Stimulated activated CD4-positive, alpha-beta T cell treated with anti-CD3 and anti-CD28 coated beads, Interleukin-15, amount 100 ng/mL, for 24 hours (primary cell): ENCODE measurements at regions not wholly inside any gene's neighbourhood (a gene's known extent, or its start where the extent isn't known, plus 50 kb on each side); places are given as distances from the start of the nearest gene placed in this dataset.

Source experiments
- DNase-seq: peaks from one replicate; pipeline ENCODE4 v3.0.0-alpha.2; 2020

DNA sequence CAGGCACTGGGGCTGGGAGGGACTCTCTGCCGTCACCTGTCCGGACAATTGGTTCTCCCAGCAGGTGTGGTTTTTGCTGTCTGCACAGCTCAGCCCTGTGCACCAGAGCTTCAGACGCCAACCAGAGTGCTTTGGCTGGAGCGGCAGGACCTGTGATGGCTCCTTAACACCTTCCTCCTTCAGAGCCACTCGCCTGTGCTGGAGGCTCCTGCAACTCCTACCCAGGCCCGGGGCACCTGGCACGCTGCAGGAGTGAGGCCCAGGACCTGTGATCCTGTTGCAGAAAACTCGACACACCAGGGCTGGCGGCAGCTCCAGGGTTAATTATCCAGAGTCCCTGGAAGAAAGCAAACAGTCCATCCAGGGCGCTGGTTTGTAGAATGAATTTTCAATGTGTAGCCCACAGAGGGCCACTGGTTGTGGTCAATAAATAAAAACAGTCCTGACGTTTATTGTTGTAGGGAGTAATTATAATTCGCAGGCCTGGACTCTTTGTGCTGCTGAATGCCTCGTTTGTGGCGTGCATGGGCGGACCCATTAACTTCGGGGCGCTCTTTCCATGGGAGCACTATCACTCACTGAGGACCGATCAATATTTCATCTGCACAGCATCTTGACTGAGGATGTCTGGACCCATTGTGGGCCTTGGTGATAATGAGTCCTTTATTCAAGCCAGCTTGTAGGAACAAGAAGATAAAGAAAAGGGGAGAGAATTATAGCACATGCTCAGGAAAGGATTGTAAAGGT, 339.7 kb upstream of the IRX4 start:
- DNase-seq, result no peak

DNA sequence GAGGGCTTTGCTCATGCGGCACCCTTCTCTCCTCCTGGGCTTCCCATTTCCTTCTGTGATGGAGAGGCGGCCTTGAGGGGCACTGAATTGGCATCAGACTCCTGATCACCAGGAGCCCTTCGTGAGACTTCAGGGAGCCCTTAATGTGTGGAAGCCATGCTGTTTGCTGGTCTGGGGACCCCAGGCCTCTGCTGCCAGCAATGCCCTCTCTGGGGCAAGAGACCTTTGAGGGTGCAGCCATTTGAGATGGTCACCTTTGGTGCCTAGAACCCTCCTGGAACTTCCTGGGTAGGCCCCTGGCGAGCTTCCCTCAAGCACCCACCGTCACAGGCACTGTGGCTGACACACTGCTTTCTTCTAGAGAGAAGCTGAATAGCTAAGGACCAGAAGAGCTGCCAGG, 338.7 kb upstream of the IRX4 start:
- no peak for DNase-seq

DNA sequence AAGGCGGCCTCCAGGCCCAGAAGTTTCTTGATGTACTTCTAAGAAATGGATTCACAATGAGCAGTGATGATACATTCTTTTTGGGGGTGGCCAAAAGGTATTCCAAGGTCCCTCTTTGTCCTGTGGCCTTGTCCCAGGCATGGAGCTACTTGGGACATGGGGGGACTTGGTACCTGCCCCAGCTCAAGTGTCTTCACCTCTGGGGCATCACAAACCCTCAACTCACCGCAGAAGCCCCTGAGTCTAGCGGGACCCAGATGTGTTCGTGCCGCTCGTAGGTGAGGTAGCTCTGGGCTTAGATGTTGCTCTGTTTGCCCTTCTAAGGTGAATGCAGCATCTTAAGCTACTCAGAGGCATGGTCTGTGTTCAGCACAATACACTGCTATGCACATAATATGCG, 338.0 kb upstream of the IRX4 start:
- DNase-seq, result no peak

DNA sequence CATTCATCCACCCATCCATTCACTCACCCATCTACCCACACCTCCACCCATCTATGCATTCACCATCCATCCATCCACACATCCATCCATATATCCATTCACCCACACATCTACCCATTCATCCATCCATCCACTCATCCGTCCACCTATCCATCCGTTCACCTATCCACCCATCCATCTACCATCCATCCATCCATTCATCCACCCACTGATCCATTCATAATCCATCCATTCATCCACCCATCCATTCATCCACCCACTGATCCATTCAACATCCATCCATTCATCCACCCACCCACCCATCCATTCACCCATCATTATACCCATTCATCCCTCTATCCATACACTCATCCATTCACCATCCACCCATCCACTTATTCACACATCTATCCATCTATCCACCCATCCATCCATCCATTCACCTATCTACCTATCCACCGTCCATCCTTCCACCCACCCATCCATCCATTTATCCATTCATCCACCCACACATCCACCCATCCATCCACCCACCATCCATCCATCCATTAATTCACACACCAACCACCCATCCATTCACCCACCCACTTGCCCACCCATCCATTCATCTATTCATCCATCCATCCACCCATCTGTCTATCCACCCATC, 336.5 kb upstream of the IRX4 start:
- no peak for DNase-seq

DNA sequence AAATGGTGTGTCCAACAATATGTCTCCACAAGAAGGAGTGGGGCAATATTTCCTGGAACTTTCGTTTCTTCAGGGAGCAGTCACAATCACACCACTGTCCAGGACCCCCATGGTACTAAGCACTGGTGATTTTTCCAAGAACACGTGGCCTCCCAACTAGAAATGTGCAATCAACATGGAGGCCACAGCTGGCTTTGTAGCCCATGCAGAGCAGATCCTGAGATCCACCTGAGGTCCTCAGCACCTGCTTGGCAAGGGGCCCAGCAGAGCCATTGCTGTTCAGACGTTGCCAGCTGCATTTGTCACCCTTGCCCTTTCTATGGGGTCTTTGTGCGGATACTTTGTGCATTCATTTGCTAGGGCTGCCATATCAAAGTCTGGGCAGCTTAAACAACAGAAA, 334.5 kb upstream of the IRX4 start:
- no peak for DNase-seq

DNA sequence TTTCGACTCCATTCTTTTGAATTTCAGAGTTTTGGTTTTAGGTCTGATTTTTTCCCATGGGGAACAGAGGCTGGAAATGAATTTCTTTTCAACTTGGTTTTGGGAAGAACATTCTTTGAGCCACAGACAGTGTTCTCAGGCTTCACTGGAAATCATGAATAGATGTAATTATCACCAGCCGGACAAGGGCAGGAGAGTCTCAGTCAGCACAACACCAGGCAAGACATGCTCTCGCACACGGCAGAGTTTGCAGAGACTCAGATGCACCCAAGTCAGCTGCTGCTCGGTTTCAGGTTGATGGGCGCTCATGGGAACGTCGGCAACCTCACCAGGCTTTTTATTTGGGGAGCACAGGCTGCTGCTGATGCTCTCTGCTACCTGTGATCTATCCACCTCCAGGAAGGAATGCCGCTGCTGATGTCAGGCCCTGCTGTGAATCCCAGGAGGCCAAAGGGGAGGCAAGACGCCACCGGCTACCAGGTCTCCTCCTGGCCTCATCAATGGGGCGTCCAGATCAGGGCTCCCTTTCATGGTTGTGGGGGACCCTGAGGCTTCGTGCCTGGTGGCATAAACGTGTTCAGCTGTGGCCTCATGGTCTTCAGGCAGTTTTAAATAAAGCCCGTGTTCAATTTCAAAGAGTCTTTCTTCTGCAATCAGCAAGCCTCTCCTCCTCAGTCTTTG, 332.3 kb upstream of the IRX4 start:
- DNase-seq, result no peak

DNA sequence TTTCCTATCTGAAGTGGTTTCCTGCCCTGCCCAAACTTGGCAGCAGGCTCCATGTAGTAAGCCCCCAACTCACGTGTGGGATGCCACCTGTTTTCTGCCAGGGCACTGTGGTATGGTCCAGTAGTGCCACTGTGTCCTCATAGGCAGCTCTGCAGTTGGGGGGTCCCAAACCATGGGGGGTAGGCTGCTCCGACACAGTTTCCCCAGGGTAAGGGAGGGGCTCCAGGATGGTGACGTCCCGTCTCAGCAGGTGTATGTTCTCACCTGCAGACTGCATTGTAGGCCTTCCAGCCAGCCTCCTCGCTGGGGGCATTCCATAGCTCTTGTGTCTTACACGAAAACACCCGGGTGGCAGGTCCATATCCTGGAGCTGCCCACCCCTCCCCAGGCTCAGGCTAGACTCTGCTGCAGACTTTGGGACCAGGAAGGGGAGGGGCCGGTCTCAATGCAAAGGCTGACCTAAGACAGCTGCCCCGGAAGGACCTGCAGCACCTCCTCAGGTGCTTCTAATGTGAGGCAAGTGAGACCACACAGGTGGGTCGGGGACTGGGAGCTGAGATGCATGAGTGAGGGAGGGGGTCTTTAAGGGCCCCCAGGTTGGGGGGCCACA, 330.5 kb upstream of the IRX4 start:
- no peak for DNase-seq

DNA sequence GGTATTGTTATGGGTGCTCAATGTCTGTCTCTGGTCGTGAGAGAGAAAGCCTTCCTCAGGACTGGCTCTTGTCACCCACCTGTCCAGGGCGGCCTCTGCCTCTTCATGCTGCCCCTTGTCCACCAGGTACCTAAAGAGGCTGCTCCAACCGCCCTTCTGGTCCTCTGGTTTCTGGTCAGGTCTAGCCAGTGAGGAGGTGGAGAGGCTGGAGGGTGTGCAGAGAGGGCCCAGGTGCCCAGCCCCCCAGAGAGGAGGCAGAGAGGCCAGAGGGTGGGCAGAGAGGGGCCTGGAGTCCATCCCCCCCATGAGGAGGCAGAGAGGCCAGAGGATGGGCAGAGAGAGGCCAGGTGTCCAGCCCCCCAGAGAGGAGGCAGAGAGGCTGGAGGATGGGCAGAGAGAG, 329.8 kb upstream of the IRX4 start:
- DNase-seq, result no peak

DNA sequence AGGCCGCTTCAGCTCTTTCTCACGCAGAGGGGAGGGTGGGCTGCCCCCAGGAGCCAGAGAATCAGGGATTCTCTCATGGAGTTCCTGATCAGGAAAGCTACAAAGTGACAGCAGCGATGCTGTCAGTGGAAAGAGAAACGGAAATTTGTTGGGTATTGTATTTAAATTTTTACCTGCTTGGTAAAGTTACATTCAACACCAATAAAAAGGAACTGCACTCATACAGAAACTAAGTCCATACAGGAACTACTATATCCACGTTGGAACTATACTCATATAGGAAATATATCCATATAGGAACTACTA, 325.5 kb upstream of the IRX4 start:
- no peak for DNase-seq

DNA sequence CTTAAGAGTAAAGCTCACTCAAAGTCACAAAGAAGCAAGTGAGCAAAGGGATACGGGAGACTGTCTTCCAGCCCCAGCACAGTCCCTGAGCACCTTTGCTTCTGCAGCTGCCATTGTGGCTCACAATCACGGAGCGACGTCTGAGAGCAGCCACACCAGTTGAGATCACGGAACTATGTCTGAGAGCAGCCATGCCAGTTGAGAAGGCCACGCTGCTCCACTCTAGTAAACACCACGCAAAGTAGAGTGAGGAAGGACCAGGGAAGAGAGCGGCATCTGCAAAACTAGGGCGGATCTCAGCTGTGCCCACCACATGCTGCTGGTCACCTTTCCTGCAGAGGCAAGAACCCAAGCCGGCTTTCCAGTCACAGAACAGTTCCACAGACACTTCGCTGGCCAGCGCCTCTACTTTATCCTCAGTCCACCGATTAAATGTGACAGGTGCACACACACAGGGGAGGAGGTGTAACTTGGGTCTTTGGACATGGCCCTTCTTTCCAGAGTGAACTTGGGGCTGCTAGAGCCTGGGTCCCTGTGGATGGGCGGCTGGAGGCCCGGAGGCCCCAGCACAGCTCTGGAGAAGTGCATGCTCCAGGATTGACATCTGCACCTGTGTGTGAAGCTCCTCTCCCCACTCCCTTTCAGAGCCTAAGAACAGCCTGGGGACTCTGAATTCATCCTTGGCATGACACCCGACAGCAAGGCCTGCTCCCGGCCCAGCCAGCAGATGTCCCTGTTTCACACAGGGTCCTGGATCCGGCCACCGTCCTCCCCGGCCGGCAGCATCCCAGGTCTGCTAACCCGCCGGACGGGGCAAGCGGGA, 324.9 kb upstream of the IRX4 start:
- no peak for DNase-seq

DNA sequence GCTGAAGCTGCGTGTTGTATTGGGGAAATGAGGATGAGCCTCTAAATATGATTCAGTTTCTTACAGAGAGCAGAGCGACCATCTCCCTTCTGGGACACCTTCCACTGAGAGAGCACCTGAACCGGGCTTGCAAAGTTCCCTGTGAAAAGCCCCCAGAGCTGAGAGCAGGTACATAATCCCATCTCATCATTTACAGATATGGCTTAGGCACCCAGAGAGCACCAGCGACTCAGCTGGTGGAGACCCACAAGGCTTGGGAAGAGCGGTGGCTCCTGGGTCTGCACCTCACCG, 324.3 kb upstream of the IRX4 start:
- DNase-seq, result no peak

DNA sequence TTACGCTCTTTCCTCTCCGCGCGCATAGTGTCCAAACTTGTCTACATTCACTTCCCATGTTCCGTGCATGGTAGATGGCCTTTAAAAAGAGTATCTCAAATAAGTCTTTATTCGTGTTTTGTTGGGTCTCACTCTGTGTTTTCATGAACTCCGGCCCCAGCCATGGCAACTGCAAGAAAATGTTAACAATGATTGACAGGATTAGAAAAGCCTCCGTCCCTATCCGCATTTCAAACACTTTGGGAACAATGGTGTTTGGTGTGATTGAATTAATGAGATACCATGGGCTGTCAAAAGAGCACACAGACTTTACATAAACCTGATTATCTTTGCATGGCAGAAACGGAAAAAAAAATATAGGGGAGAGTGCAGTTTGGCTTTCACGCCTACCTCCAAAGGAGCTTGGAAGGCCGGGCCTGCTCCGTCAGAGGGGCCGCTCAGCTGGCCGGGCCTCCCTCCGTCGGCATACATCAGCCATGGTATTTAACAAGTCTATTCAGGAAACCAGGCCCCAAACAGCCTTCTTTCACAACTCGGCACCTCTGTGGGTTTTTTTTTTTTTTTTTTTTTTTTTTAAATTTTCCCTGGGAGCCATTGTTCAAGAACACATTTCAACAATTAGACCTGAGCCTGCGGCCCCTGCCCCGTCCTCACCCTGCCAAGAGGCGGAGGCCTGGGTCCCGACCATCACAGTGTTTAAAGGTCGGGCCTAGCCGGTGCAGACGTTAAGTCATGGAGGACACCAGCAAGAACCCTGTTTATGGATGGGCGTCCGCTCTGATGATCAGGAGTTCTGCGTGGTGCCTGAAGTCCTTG, 323.8 kb upstream of the IRX4 start:
- no peak for DNase-seq

DNA sequence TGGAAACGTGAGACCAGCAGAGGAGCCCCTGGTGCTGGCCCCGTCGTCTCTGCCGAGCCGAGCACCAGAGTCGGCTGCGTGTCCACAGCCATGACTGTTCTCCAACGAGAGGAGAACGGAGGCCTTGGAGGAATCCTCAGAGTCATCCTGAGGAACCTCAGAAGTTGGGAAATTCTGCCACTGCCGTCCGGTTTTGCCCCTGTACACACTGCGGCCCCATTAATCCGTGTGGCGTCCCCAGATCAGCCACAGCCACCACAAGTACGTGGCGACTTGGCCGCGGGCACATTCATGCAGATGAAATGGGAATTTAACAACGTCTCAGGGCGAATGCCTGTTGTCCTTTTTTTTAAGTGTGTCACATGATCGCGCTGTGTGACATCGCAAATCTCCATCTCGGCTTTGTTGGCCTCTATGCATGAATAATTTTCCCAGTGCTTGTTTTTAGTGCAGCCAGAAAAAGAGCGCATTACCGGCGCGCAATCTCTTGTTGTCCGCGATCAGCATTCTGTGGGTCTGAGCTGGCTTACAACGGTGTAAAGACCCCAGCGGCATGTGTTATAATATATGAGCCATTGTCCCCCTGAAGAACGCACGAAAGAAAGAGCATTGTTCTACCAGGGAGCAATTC, 323.0 kb upstream of the IRX4 start:
- DNase-seq, result no peak

DNA sequence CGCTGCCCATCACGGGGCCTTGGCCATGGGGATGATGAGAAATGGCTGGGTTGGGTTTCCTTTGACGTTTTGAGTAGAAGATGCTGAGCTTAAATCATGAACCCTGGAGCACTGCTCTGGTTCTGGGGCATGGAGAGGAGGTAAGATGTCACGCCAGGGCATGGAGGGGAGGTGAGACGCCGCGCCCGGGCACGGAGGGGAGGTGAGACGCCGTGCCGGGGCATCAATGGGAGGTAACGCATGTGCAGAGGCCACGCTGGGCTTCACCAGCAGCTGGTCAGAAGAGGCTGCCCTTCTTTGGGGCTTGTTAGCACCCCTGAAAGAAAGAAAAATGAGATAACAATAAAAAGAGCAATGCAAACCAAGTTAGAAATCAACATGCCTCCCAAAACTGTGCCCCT, 322.5 kb upstream of the IRX4 start:
- no peak for DNase-seq

DNA sequence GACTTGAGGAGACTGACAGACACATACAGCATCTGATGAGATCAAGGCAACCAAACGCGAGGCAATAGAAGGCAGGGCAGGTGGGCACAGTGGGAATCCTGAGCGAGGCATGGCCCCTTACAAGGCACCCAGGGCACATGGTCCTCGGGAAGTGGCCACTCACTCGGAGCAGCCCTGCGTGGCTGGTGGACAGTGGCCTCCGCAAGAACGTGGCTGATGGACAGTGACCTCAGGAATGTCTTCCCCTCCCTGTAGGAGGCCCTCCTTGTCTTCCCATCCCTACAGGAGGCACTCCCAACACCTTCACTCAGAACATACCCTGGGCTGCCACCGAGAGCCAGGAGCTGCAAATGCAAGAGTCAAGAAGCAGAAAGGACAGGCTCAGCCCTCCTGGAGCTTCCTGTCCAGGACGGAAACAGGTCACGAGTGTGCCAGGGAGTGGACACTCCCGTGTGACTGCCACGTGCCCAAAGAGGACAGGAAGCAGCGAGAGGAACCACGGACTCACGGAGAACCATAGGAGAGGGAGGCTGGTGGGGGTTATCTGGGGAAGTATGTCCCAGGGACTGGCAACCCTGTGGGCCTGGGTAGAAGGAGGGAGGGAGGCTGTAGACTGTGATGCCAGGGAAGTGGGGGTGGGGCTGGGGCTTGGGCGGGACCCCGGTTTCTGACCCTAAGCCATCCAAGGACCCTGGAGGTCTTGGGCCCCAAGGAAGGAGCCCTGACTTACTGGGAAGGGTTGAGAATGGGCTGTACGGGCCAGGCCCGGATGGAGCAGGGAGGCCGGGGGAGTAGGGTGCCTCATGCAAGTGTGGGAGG, 321.9 kb upstream of the IRX4 start:
- no peak for DNase-seq

DNA sequence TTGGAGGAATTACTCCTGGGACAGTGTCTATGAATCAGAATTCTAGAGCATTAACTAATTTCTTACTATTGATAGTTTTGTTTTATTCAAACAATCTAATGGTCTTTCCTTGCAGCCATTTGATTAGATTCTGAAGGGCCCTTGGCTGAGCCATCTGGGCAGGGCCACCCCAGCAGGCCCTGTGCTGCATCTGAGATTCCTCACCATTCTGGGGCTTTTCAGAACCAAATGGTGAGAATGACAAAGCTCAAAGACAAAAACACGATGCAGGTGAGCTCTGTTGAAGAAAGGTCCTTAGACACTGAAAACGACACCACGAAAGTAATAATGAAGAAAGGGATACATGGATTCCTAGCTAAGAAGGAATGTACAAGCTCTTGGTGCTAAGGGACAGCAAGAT, 321.0 kb upstream of the IRX4 start:
- DNase-seq, result no peak

DNA sequence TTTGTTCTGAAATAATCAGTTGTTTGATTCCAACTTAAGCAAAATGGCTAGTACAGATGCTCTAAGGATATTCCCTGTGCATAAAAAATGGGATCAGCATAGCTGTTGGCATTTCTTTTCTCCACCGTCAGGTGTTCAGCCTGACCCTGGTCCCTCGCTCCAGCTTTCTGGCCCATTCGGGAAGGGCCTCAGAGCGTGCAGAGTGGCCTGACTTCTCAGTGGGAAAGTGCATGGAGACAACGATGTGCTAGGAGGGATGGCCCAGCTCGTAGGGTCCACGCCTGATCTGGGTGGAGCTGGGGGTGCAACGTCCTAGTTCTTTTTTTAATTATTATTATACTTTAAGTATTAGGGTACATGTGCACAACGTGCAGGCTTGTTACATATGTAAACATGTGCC, 319.1 kb upstream of the IRX4 start:
- DNase-seq, result no peak

DNA sequence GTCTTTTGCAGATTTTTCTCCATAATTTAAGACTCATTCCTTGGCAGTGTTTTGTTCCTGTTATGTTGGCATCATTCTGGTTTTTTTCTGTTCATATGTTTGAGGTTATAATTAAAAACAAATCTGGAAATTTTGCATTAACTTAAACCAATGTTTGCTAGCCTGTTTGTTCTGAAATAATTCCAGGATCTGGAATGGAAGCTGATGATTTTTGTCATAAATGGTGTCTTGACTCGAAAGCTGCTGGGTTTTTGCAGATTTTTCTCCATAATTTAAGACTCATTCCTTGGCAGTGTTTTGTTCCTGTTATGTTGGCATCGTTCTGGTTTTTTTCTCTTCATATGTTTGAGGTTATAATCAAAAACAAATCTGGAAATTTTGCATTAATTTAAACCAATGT, 318.7 kb upstream of the IRX4 start:
- no peak for DNase-seq

DNA sequence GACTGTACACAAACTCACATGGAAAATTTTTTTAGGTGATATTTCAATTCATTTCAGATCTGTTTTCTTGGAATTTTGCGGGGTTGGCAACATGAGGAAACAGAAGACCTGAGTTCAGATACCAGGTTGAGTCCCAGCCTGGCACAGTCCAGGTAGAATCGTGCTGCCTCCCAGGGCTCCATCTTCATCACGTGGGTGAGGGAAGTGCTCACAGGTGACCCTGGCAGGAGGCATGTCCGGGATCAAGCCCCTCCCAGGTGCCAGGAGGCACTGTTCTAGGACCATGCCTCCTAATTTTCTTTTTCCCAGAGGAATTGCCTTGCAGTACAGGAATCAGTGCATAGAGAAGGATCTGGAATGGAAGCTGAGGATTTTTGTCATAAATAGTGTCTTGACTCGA, 318.3 kb upstream of the IRX4 start:
- DNase-seq, result no peak

DNA sequence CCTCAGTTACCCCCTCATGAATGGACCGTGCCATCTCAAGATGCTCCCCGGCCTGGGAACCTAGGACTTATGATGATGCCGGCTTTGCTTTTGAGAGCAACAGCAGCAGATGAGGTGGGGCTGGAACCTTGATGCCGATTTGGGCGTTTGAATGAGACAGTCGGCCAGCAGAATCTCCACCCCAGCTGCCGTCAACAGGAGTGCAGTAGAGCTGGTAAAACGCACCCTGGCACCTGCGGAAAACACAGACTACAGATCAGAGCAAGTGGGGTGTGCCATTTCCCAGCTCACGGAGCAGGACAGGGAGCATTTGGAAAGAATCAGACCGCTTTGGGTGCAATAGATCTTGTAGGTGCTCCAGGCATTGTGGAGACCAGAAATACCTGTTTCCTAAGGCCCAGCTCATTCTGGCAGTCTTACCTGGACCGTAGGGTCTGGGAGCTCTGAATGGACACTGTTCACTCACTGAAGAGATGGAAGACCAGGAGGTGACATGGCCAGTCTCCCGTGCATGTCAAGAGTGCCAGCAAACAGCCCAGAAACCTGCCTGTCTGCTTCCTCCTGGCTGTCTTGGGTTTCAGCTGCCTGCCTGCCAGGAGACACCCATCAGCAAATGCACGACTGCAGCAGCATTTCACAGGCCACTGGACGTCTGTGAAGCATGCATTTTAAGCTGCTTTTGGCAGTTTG, 317.7 kb upstream of the IRX4 start:
- no peak for DNase-seq

DNA sequence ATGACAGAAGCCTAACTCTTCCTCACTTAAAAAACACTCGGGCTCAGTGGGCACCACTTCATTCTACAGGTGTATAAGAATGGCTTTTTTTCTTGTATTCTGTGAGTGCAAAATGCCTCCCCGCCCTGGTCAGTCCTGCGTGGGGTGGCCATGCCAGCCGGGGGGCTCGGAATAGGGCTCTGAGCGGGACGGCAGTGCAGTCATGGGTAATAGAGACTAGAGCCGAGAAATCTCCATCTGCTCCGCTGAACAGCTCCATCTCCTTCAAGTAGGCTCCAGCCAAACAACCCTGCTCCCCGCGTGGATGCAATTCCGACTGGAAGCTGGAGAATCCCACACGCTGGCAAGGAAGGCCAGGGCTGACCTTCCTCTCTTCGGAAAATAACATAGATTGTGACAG, 317.0 kb upstream of the IRX4 start:
- DNase-seq, result no peak
